ENCODE measurements at regions not wholly inside any gene's neighbourhood (a gene's known extent, or its start where the extent isn't known, plus 50 kb on each side); places are given as distances from the start of the nearest gene placed in this dataset.

DNA sequence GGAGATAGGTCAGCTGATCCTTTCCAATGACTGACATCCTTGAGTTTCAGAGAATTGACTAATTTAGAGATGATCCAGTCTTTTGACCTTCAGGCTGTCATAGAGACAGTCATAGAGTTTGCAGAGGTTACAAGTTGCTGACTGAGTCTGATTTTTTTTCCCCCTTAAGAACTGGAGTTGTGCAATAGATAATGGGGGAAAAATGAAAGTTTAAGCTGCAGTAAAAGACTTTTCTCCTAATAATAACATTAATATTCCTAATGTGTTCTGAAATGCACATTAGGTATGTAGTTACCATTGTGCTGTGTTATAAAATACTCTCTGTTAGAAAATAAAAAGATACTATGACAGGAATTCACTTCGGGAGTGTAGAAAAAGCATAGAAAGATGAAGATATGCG, 876.9 kb upstream of the RAG2 start:
- TF ChIP-seq, protein P1, sequence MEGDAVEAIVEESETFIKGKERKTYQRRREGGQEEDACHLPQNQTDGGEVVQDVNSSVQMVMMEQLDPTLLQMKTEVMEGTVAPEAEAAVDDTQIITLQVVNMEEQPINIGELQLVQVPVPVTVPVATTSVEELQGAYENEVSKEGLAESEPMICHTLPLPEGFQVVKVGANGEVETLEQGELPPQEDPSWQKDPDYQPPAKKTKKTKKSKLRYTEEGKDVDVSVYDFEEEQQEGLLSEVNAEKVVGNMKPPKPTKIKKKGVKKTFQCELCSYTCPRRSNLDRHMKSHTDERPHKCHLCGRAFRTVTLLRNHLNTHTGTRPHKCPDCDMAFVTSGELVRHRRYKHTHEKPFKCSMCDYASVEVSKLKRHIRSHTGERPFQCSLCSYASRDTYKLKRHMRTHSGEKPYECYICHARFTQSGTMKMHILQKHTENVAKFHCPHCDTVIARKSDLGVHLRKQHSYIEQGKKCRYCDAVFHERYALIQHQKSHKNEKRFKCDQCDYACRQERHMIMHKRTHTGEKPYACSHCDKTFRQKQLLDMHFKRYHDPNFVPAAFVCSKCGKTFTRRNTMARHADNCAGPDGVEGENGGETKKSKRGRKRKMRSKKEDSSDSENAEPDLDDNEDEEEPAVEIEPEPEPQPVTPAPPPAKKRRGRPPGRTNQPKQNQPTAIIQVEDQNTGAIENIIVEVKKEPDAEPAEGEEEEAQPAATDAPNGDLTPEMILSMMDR (IDR thresholded peaks at IDR 0.05), result no peak
- no peak for TF ChIP-seq POLR2A (IDR thresholded peaks at IDR 0.05)
